Tibial nerve (tissue), 4 donors: ENCODE measurements at regions not wholly inside any gene's neighbourhood (a gene's known extent, or its start where the extent isn't known, plus 50 kb on each side); places are given as distances from the start of the nearest gene placed in this dataset.
A peak's percentile ranks its signal among the peaks of the same experiment; 100 is the strongest.

Experiments
- CTCF ChIP-seq, 5 experiments: fragments of 200-600 bp in 3 of 5; fragments of 450-650 bp in 2 of 5; sonication (generic) in 3 of 5; IDR thresholded peaks; one replicate each; pipeline ENCODE4 v1.5.1; 2016 to 2019; ENCODE audit warnings: antibody characterized with exemption in 5 of 5, mild to moderate bottlenecking in 3 of 5, moderate library complexity in 2 of 5
- EP300 ChIP-seq, 2 donors: sonication (generic); formaldehyde crosslinking; IDR thresholded peaks; one replicate each; pipeline ENCODE4 v1.6.1; 2017; ENCODE audit warnings: antibody characterized with exemption in 2 of 2, mild to moderate bottlenecking in 1 of 2

GRCh38 chr15:31214864-31215489 is 111.7 kb upstream of the KLF13 start:
- peak in 1 of 2 donors; percentile 84 for TF ChIP-seq EP300 (IDR thresholded peaks at IDR 0.05)
- no peak for TF ChIP-seq CTCF (IDR thresholded peaks at IDR 0.05)
